ENCODE measurements at regions not wholly inside any gene's neighbourhood (a gene's known extent, or its start where the extent isn't known, plus 50 kb on each side); places are given as distances from the start of the nearest gene placed in this dataset.

GRCh38 chrX:39734174-39734776, 363.5 kb downstream of the BCOR start:
- no peak for DNase-seq (ENCODE audit: insufficient read length, low spot score)
- no peak for TF ChIP-seq POLR2A (IDR thresholded peaks at IDR 0.05; ENCODE audit: low read depth, low read length)
- no peak for FAIRE-seq

DNA sequence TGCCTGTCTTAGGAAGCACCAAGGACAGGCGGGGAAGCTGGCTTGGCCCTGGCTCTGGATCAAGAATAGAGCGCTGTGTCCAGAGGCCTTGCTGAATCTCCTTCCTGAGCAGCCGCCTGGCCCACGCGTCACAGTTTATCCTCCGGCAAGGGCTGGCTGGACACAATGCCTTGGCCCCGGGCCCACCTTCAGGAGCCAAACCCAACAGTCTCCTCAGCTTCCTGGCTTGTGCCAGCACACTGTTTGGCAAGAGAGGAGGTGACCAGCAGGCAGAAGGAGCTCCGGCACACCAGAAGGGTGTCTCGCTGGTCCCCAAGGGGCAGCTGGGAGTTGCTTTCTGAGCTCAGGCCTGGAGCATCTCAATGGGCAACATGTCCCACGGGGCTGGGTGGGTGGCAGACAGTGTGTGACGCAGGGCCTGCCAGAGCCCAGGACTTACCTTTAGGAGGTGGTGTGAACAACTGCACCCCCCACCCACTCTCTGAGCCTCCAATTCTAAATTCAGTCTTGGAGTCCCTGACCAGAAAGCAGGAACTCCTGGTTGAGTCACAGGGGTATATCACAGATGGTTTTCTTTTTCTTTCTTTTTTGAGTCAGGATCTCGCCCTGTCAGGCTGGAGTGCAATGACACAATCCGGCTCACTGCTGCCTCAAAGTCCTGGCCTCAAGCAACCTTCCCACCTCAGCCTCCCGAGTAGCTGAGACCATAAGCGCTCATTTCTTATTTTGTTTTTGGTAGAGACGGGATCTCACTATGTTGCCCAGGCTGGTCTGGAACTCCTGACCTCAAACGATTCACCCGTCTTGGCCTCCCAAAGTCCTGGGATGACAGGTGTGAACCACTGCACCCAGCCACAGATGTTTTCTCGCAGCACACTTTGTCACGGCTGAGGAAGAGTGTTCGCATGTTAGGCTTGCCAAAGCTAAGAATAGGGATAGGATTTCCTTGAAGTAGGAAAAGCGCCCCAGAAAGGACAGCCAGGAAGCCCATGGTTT, 361.2 kb downstream of the BCOR start:
- DNase-seq (ENCODE audit: insufficient read length, low spot score) (peak; percentile 29), FAIRE-seq (no peak)
- TF ChIP-seq POLR2A (IDR thresholded peaks at IDR 0.05; ENCODE audit: low read depth, low read length): no peak

DNA sequence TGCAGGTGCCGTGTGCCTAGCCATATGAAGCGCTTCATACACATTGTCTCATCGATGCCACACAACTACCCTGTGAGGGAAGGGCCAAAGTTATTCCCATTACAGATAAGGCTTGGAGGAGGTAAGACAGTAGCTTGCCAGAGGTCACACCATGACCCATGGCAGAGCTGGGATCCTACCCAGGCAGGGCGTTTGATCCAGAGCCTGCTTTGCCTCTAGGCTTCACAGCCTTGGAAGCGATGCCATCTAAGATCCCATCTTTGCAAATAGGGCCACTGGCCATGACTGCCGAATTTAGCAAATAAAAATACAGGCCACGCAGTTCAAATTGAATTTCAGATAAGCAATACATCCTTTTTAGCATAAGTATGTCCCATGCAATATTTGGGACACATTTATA, 358.2 kb downstream of the BCOR start:
- no peak for DNase-seq (ENCODE audit: insufficient read length, low spot score)
- no peak for FAIRE-seq
- TF ChIP-seq POLR2A (IDR thresholded peaks at IDR 0.05; ENCODE audit: low read depth, low read length): no peak

DNA sequence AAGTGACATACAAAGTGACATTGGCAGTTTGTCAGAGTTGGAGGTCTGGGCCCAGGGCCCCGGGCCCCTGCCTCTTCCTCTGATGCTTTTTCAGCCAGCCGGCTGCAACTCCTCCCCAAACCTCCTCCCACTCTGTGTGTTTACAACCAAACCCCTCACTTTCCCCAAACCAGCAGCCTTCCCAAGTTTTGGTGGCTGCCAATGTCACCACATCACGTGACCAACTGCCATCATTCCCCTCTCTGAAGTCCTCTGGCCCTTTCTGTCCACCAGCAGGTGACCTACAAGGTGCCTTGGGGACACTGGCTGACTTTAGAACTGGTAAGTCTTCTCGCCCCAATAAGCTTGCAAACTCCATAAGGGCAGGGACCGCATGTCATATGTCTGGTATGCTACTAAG, 357.7 kb downstream of the BCOR start:
- TF ChIP-seq POLR2A (IDR thresholded peaks at IDR 0.05; ENCODE audit: low read depth, low read length): no peak
- DNase-seq (ENCODE audit: insufficient read length, low spot score) (no peak), FAIRE-seq (no peak)

DNA sequence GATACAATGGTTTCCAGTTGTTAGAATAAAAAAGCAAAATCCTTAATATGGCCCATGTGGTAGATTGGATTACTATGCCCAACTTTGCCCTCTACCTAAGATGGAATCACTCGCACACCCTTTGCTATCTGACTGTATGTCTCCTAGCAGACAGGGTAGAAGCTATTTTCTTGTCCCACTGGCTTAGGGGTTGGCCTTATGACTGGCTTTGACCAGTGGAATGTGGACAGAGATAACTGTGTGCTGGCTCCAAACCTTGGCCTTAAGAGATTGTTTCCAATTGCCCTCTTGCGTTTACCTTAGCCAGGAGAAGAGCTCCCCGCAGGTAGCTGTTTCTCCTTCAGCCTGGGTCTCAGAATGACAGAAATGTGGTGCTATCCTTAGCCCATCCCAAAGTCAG, 355.9 kb downstream of the BCOR start:
- FAIRE-seq: no peak
- no peak for DNase-seq (ENCODE audit: insufficient read length, low spot score)
- TF ChIP-seq POLR2A (IDR thresholded peaks at IDR 0.05; ENCODE audit: low read depth, low read length): no peak

DNA sequence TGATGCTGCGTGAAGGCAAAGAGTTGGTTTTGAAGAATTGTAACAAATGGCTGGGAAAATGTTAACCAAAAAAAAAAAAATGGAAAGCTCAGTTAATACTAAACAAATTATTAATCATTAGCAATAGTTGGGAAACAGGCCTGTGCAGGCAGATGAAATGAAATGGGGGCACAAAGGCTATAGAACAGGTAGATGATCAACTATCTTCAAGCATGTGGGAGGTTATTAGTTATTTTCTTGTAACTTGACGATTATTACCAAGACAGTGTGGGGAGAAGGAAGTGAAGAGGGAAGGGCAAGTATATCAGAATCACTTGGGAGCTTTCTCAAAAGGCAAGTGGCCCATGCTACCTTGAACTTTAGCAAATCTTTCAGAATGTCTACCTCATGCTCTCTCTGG, 351.9 kb downstream of the BCOR start:
- TF ChIP-seq POLR2A (IDR thresholded peaks at IDR 0.05; ENCODE audit: low read depth, low read length): no peak
- no peak for DNase-seq (ENCODE audit: insufficient read length, low spot score)
- no peak for FAIRE-seq

GRCh38 chrX:39749135-39749534, 348.6 kb downstream of the BCOR start:
- TF ChIP-seq POLR2A (IDR thresholded peaks at IDR 0.05; ENCODE audit: low read depth, low read length): no peak
- DNase-seq (ENCODE audit: insufficient read length, low spot score) (no peak), FAIRE-seq (no peak)

GRCh38 chrX:39749728-39750127, 348.0 kb downstream of the BCOR start:
- no peak for TF ChIP-seq POLR2A (IDR thresholded peaks at IDR 0.05; ENCODE audit: low read depth, low read length)
- FAIRE-seq (no peak), DNase-seq (ENCODE audit: insufficient read length, low spot score) (no peak)

DNA sequence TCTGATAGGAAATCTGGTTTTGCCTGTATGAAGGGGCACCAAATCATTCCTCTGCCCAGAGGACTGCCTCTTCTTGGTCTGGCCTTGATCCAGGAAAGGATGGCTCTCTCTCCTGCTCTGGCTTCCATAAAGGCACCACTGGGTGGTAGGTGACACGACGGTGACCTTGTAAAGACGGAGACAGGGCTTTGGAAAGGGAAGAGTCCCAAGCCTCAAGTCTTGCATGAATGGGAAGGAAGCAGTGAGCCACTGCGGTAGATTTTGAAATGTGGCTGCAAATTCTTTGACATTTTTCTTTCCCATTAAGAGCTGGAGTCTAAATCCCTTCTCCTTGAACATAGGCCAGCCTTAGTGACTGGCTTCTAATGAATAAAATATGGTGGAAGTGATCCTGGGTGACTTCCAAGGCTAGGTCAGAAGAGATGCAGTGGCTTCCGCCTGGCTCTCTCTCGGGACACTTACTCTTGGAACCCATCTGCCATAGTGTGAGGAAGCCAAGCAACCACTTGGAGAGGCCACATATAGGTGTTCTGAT, 347.4 kb downstream of the BCOR start:
- no peak for TF ChIP-seq POLR2A (IDR thresholded peaks at IDR 0.05; ENCODE audit: low read depth, low read length)
- FAIRE-seq: no peak
- DNase-seq (ENCODE audit: insufficient read length, low spot score): no peak

- DNase-seq (ENCODE audit: insufficient read length, low spot score) (no peak), FAIRE-seq (no peak)
- TF ChIP-seq POLR2A (IDR thresholded peaks at IDR 0.05; ENCODE audit: low read depth, low read length): no peak
Observed at GRCh38 chrX:39750848-39751247, 346.9 kb downstream of the BCOR start.

GRCh38 chrX:39752815-39753214, 344.9 kb downstream of the BCOR start:
- no peak for TF ChIP-seq POLR2A (IDR thresholded peaks at IDR 0.05; ENCODE audit: low read depth, low read length)
- no peak for DNase-seq (ENCODE audit: insufficient read length, low spot score)
- FAIRE-seq: no peak

DNA sequence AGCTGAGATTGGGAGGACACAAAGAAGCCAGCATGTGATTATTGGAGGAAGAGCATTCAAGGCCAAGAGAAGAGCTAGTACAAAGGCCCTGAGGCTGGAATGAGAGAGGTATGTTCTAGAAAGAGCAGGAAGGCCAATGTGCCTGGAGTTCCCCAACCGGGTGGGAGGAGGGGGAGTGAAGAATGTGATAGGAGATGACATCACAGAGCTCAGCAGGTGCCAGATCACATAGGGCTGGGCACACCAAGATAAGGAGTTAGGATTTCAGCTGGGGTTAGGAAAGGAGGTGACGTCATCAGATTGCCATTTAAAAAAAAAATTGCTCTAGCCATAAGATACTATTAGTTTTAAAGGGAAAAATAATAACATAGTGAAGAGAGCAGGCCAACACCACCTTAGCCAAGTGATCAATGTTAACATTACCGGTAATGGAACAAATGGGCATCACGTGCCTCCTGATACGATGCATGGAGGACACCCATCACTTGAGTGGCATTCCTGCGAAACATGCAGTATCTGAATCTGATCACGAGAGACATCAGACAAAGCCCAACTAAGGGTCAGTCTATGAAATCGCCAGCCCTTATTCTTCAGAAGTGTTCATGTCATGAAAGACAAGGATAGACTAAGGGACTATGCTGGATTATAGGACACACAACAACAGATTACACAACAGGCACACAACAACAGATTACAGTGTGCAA, 344.3 kb downstream of the BCOR start:
- no peak for DNase-seq (ENCODE audit: insufficient read length, low spot score)
- no peak for TF ChIP-seq POLR2A (IDR thresholded peaks at IDR 0.05; ENCODE audit: low read depth, low read length)
- FAIRE-seq: no peak

DNA sequence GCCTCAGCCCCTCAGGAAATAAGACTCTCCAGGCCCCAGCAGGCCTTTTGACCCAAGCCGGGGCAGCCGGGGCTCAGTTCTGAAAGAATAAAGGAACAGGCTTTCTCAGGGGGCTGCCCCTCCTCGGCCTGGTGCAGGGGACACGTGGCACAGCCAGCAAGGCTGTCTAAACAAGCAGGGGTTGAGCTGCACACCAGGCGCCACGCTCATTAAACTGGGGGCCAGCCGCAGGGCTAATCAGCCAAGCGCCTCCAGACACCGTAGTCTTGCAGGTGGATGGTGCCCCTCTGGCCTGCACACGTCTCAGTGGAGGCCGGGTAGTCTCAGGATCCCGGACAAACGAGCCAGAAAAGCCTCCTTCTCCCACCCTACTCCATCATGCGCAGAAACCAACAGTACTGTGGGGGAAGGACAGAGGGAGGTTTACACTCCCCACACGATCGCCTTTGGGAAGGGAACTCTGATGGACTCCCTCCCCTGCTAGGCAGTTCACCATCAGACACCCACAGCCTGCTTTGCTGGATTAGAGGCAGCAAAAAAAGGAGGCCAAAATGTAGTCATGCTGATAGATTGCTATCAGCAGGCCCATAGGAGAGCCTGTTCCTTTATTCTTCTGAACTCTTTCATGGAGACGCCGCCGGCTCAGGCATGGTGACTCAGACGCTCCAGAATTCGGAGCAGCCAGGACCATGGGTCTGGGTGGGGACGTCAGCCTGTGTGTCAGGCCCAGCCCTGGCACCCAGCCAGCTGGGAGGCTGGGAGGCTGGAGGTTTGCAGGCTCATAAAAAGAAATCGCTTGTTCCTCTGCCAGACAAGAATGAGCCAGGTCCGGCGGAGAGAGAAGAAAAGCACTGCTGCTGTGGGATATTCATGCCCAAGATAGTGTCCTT, 342.4 kb downstream of the BCOR start:
- no peak for FAIRE-seq
- no peak for TF ChIP-seq POLR2A (IDR thresholded peaks at IDR 0.05; ENCODE audit: low read depth, low read length)
- peak; percentile 39 for DNase-seq (ENCODE audit: insufficient read length, low spot score)
